Astrocyte (in vitro differentiated cells and primary cell): ENCODE measurements at regions not wholly inside any gene's neighbourhood (a gene's known extent, or its start where the extent isn't known, plus 50 kb on each side); places are given as distances from the start of the nearest gene placed in this dataset.

ENCODE experiments used
- DNase-seq: peaks from one replicate; pipeline ENCODE4 v3.0.0-alpha.2; 2010; ENCODE audit warnings: low read depth
- FAIRE-seq: peaks from 2 replicates; lab custom pipeline; 2011; peaks lifted over from hg19 to GRCh38; lab: Jason Lieb, UNC
- H2AFZ ChIP-seq: 2 replicates; pipeline ENCODE4 v1.6.0; 2012; ENCODE audit warnings: low read depth, low read length, inconsistent platforms
- H3K27ac ChIP-seq: 2 replicates; pipeline ENCODE4 v1.5.1; 2011; ENCODE audit warnings: low read depth, low read length, inconsistent platforms
- H3K27me3 ChIP-seq: 2 replicates; pipeline ENCODE4 v1.6.0; 2011; ENCODE audit warnings: low read length, inconsistent platforms; ENCODE audit not compliant: insufficient read depth
- H3K36me3 ChIP-seq: 2 replicates; pipeline ENCODE4 v1.5.1; 2011; ENCODE audit warnings: low read length, inconsistent platforms; ENCODE audit not compliant: insufficient read depth
- H3K4me1 ChIP-seq: 2 replicates; pipeline ENCODE4 v1.5.1; 2011; ENCODE audit warnings: low read length, inconsistent platforms; ENCODE audit not compliant: insufficient read depth
- H3K4me2 ChIP-seq: 2 replicates; pipeline ENCODE4 v1.6.0; 2012; ENCODE audit warnings: low read length, inconsistent platforms
- H3K4me3 ChIP-seq: 2 replicates; pipeline ENCODE4 v1.5.1; 2011; ENCODE audit warnings: low read depth, mild to moderate bottlenecking, low read length, inconsistent platforms; ENCODE audit not compliant: insufficient read depth
- H3K79me2 ChIP-seq: 2 replicates; pipeline ENCODE4 v1.6.0; 2012; ENCODE audit warnings: mild to moderate bottlenecking, low read length, inconsistent platforms; ENCODE audit not compliant: insufficient read depth
- H3K9ac ChIP-seq: 2 replicates; pipeline ENCODE4 v1.6.0; 2012; ENCODE audit warnings: mild to moderate bottlenecking, low read length, inconsistent platforms
- H3K9me3 ChIP-seq: 2 replicates; pipeline ENCODE4 v1.5.1; 2012; ENCODE audit warnings: low read depth, mild to moderate bottlenecking, low read length, inconsistent platforms; ENCODE audit not compliant: insufficient read depth
- H4K20me1 ChIP-seq: 2 replicates; pipeline ENCODE4 v1.6.0; 2012; ENCODE audit warnings: low read length, inconsistent platforms; ENCODE audit not compliant: insufficient read depth
- H3K27ac Mint-ChIP-seq: one replicate; pipeline ENCODE4 v1.8.0; 2021; ENCODE audit warnings: mild to moderate bottlenecking, mixed read lengths; ENCODE audit not compliant: unreplicated experiment
- H3K27me3 Mint-ChIP-seq: one replicate; pipeline ENCODE4 v1.8.0; 2021; ENCODE audit warnings: low read depth, mixed read lengths; ENCODE audit not compliant: unreplicated experiment
- H3K36me3 Mint-ChIP-seq: one replicate; pipeline ENCODE4 v1.8.0; 2021; ENCODE audit warnings: low read depth, mixed read lengths; ENCODE audit not compliant: unreplicated experiment
- H3K4me1 Mint-ChIP-seq: one replicate; pipeline ENCODE4 v1.8.0; 2021; ENCODE audit warnings: low read depth, mixed read lengths; ENCODE audit not compliant: unreplicated experiment
- H3K4me3 Mint-ChIP-seq: one replicate; pipeline ENCODE4 v1.8.0; 2021; ENCODE audit warnings: mild to moderate bottlenecking, moderate library complexity, mixed read lengths; ENCODE audit not compliant: unreplicated experiment
- H3K9me3 Mint-ChIP-seq: one replicate; pipeline ENCODE4 v1.8.0; 2021; ENCODE audit warnings: mild to moderate bottlenecking, mixed read lengths; ENCODE audit not compliant: unreplicated experiment
- CTCF ChIP-seq: IDR thresholded peaks from 2 replicates; pipeline ENCODE4 v1.5.1; 2011; ENCODE audit warnings: low read depth, mild to moderate bottlenecking, inconsistent platforms, low read length, moderate library complexity; ENCODE audit not compliant: insufficient read depth
- EZH2 ChIP-seq: IDR thresholded peaks from 2 replicates; pipeline ENCODE4 v1.6.1; 2012; ENCODE audit warnings: mild to moderate bottlenecking, low read length, inconsistent platforms; ENCODE audit not compliant: insufficient read depth

DNA sequence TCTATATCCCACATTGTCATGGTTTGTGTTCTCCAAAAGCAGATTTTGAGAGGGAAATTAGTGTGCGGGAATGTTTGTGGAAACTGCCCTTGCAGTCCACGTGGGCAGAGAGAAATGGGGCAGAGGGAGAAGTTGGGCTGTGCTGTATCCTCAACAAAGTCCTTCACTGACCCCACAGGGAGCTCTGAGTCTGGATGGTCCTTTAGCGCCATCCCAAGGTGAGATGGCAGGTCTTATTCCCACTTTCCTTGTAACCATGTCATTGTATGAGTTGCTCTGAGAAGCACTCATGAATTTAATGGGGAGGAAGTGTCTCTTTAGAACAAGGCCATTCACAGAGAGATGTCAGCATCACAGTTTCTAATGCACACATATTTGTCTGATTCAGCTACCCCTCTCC is 127.1 kb downstream of the ANKRD18B start:
- Histone ChIP-seq H3K36me3 (no peaks in the 10 kb centered on the region), H3K27me3 (peaks cover 53% of the 10 kb centered on the region), H3K4me2 (no peak overlapping the region), H3K9me3 (no peaks in the 10 kb centered on the region), H4K20me1 (no peaks in the 10 kb centered on the region), H3K9ac (no peak overlapping the region), H2AFZ (no peak overlapping the region), H3K4me3 (no peak overlapping the region), H3K27ac (no peak overlapping the region), H3K4me1 (no peaks in the 10 kb centered on the region), H3K79me2 (no peaks in the 10 kb centered on the region)
- FAIRE-seq (no peak), DNase-seq (no peak)
- Mint-ChIP-seq H3K9me3 (no peaks in the 10 kb centered on the region), H3K27me3 (peaks cover 48% of the 10 kb centered on the region), H3K4me3 (no peak overlapping the region), H3K4me1 (no peaks in the 10 kb centered on the region), H3K27ac (no peak overlapping the region), H3K36me3 (no peaks in the 10 kb centered on the region)
- no peak for TF ChIP-seq CTCF
- TF ChIP-seq EZH2, result no peak

DNA sequence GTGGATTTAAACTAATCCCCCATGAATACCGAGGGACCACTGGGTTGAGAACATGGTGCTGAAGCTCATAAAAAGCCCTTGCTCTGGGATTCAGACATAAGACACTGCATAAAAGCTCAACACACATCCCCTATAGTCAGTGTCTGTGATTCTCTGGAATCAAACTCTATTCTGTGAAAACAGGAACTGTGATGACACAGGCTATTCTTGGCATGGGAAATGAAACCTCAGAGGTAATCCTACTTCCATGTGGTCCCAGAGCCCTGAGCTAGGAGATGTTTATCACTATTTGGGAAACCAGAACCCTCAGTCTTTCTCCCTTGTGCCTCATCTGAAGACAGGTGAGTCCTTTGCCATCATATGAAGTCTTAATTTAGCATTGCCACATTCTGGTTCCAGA is 135.4 kb upstream of the PRSS3 start:
- H3K9me3 ChIP-seq, result no peaks in the 10 kb centered on the region
- DNase-seq, result no peak
- H3K36me3 ChIP-seq, result no peaks in the 10 kb centered on the region
- H3K4me1 Mint-ChIP-seq, result no peaks in the 10 kb centered on the region
- H3K79me2 ChIP-seq, result no peaks in the 10 kb centered on the region
- no peaks in the 10 kb centered on the region for H3K36me3 Mint-ChIP-seq
- FAIRE-seq, result no peak
- no peaks in the 10 kb centered on the region for H3K9me3 Mint-ChIP-seq
- no peak overlapping the region for H3K4me3 ChIP-seq
- H3K4me2 ChIP-seq, result no peak overlapping the region
- peaks cover 16% of the 10 kb centered on the region for H3K27me3 Mint-ChIP-seq
- H3K27me3 ChIP-seq, result no peaks in the 10 kb centered on the region
- H3K27ac Mint-ChIP-seq, result no peak overlapping the region
- no peak overlapping the region for H3K4me3 Mint-ChIP-seq
- TF ChIP-seq CTCF (no peak), EZH2 (no peak)
- H3K9ac ChIP-seq, result no peak overlapping the region
- no peak overlapping the region for H3K27ac ChIP-seq
- H4K20me1 ChIP-seq, result no peaks in the 10 kb centered on the region
- no peak overlapping the region for H2AFZ ChIP-seq
- no peaks in the 10 kb centered on the region for H3K4me1 ChIP-seq

- Mint-ChIP-seq H3K27me3 (peaks cover 15% of the 10 kb centered on the region), H3K4me3 (no peak overlapping the region), H3K27ac (no peak overlapping the region), H3K4me1 (no peaks in the 10 kb centered on the region), H3K36me3 (no peaks in the 10 kb centered on the region), H3K9me3 (no peaks in the 10 kb centered on the region)
- Histone ChIP-seq H3K4me3 (no peak overlapping the region), H3K79me2 (no peaks in the 10 kb centered on the region), H3K4me1 (no peaks in the 10 kb centered on the region), H3K9ac (no peak overlapping the region), H3K9me3 (no peaks in the 10 kb centered on the region), H3K27me3 (no peaks in the 10 kb centered on the region), H3K4me2 (no peak overlapping the region), H3K27ac (no peak overlapping the region), H4K20me1 (no peaks in the 10 kb centered on the region), H2AFZ (no peak overlapping the region), H3K36me3 (no peaks in the 10 kb centered on the region)
- DNase-seq (no peak), FAIRE-seq (no peak)
- TF ChIP-seq CTCF (no peak), EZH2 (no peak)
Measured at GRCh38 chr9:33660772-33661171, 134.6 kb upstream of the PRSS3 start.
